Breast epithelium (tissue), 4 donors: ENCODE measurements at regions not wholly inside any gene's neighbourhood (a gene's known extent, or its start where the extent isn't known, plus 50 kb on each side); places are given as distances from the start of the nearest gene placed in this dataset.
A peak's percentile ranks its signal among the peaks of the same experiment; 100 is the strongest.

Experiments
- DNase-seq, 2 donors: peaks; one replicate each; pipeline ENCODE4 v3.0.0-alpha.2; 2019; ENCODE audit warnings: low spot score in 2 of 2
- H3K27ac ChIP-seq, 2 donors: fragments of 200-600 bp; sonication (generic) in 1 of 2; one replicate each; pipeline ENCODE4 v1.5.1; 2016 to 2019; ENCODE audit warnings: mild to moderate bottlenecking in 1 of 2
- H3K27me3 ChIP-seq, 2 donors: fragments of 200-600 bp; sonication (generic) in 1 of 2; one replicate each; pipeline versions ENCODE4 v1.5.1 to v1.6.0; 2017 to 2019; ENCODE audit warnings: control low read depth in 1 of 2, mild to moderate bottlenecking in 1 of 2
- H3K36me3 ChIP-seq: fragments of 200-600 bp; one replicate; pipeline ENCODE4 v1.5.1; 2019
- H3K4me1 ChIP-seq, 2 donors: fragments of 200-600 bp; sonication (generic); one replicate each; pipeline ENCODE4 v1.5.1; 2016 to 2019; ENCODE audit warnings: control low read depth in 1 of 2
- H3K4me3 ChIP-seq, 3 donors: fragments of 200-600 bp; sonication (generic); 1 replicate in 2 of 3; 2 replicates in 1 of 3; pipeline ENCODE4 v1.5.1; 2016 to 2019; ENCODE audit warnings: mild to moderate bottlenecking in 3 of 3, moderate library complexity in 2 of 3
- H3K9me3 ChIP-seq, 2 donors: fragments of 200-600 bp; sonication (generic) in 1 of 2; one replicate each; pipeline ENCODE4 v1.5.1; 2016 to 2019; ENCODE audit warnings: control low read depth in 1 of 2
- CTCF ChIP-seq, 3 donors: fragments of 450-650 bp; IDR thresholded peaks; one replicate each; pipeline ENCODE4 v1.5.1; 2016 to 2017; ENCODE audit warnings: antibody characterized with exemption in 3 of 3, mild to moderate bottlenecking in 3 of 3, moderate library complexity in 3 of 3
- POLR2A ChIP-seq: fragments of 450-650 bp; IDR thresholded peaks from one replicate; pipeline ENCODE4 v1.6.1; 2016; ENCODE audit warnings: antibody characterized with exemption, mild to moderate bottlenecking, moderate library complexity
- POLR2AphosphoS5 ChIP-seq, 3 donors: sonication (generic); formaldehyde crosslinking; IDR thresholded peaks; one replicate each; pipeline ENCODE4 v1.6.1; 2017; ENCODE audit warnings: antibody characterized with exemption in 3 of 3
- intact Hi-C: fragments of 100-400 bp; cut with DNase I; formaldehyde crosslinking; loops from one replicate; pipeline ENCODE4 v1.15.1; 2023; ENCODE audit warnings: low total_unique reads

GRCh38 chr6:110530671-110531070 is 54.3 kb upstream of the SLC22A16 start:
- Histone ChIP-seq H3K9me3 (no peaks in the 10 kb centered on the region), H3K4me1 (peaks cover 0 to 5% of the 10 kb centered on the region in 2 donors), H3K27me3 (no peaks in the 10 kb centered on the region), H3K27ac (no peak overlapping the region), H3K4me3 (no peak overlapping the region), H3K36me3 (no peaks in the 10 kb centered on the region)
- TF ChIP-seq POLR2A, result no peak
- TF ChIP-seq POLR2AphosphoS5 (IDR thresholded peaks at IDR 0.05), result no peak
- intact Hi-C loops, result loop anchor here (5.0 kb wide), 1 partner anchor 917 kb away; no protein-coding TSS in a partner anchor
- no peak for DNase-seq

- intact Hi-C loops, result loop anchor here (5.0 kb wide), 1 partner anchor 917 kb away; no protein-coding TSS in a partner anchor
- Histone ChIP-seq H3K36me3 (no peaks in the 10 kb centered on the region), H3K4me3 (no peak overlapping the region), H3K9me3 (no peaks in the 10 kb centered on the region), H3K27ac (no peak overlapping the region), H3K4me1 (peaks cover 0 to 5% of the 10 kb centered on the region in 2 donors), H3K27me3 (no peaks in the 10 kb centered on the region)
- TF ChIP-seq POLR2AphosphoS5 (IDR thresholded peaks at IDR 0.05) (no peak), POLR2A (no peak), CTCF (IDR thresholded peaks at IDR 0.05) (no peak)
- DNase-seq, result no peak
These were observed 53.5 kb upstream of the SLC22A16 start for GRCh38 chr6:110529907-110530306.

GRCh38 chr6:110529355-110529754 is 52.9 kb upstream of the SLC22A16 start:
- Histone ChIP-seq H3K27me3 (no peaks in the 10 kb centered on the region), H3K4me1 (peaks cover 0 to under 1% of the 10 kb centered on the region in 2 donors), H3K4me3 (no peak overlapping the region), H3K27ac (peak overlapping the region in 1 of 2 donors; percentile 21), H3K9me3 (no peaks in the 10 kb centered on the region), H3K36me3 (no peaks in the 10 kb centered on the region)
- no peak for DNase-seq
- intact Hi-C loops, result no loop called here
- TF ChIP-seq POLR2A, result no peak
- no peak for TF ChIP-seq POLR2AphosphoS5 (IDR thresholded peaks at IDR 0.05)
- TF ChIP-seq CTCF (IDR thresholded peaks at IDR 0.05), result no peak

GRCh38 chr6:110528930-110529325 is 52.5 kb upstream of the SLC22A16 start:
- Histone ChIP-seq H3K9me3 (no peaks in the 10 kb centered on the region), H3K27ac (peak overlapping the region; percentile 16 to 21), H3K27me3 (no peaks in the 10 kb centered on the region), H3K36me3 (no peaks in the 10 kb centered on the region), H3K4me3 (no peak overlapping the region), H3K4me1 (no peaks in the 10 kb centered on the region)
- intact Hi-C loops, result no loop called here
- no peak for DNase-seq
- TF ChIP-seq CTCF (IDR thresholded peaks at IDR 0.05), result no peak
- no peak for TF ChIP-seq POLR2AphosphoS5 (IDR thresholded peaks at IDR 0.05)

GRCh38 chr6:110528101-110528929 is 51.9 kb upstream of the SLC22A16 start:
- H3K9me3 ChIP-seq, result no peaks in the 10 kb centered on the region
- H3K27me3 ChIP-seq, result no peaks in the 10 kb centered on the region
- intact Hi-C loops, result no loop called here
- DNase-seq, result peak in 1 of 2 donors; percentile 27
- H3K36me3 ChIP-seq, result no peaks in the 10 kb centered on the region
- TF ChIP-seq CTCF (IDR thresholded peaks at IDR 0.05) (peak; percentile 28 to 85 (median 79)), POLR2AphosphoS5 (IDR thresholded peaks at IDR 0.05) (no peak)
- H3K4me3 ChIP-seq, result no peak overlapping the region
- H3K27ac ChIP-seq, result peak overlapping the region; percentile 21 to 54
- no peaks in the 10 kb centered on the region for H3K4me1 ChIP-seq
